ENCODE measurements at regions not wholly inside any gene's neighbourhood (a gene's known extent, or its start where the extent isn't known, plus 50 kb on each side); places are given as distances from the start of the nearest gene placed in this dataset.
"Not testable (repeated sequence)": the region's sequence is repeated elsewhere in the genome, so short reads cannot be mapped to it uniquely, and the experiment has no call there.

DNA sequence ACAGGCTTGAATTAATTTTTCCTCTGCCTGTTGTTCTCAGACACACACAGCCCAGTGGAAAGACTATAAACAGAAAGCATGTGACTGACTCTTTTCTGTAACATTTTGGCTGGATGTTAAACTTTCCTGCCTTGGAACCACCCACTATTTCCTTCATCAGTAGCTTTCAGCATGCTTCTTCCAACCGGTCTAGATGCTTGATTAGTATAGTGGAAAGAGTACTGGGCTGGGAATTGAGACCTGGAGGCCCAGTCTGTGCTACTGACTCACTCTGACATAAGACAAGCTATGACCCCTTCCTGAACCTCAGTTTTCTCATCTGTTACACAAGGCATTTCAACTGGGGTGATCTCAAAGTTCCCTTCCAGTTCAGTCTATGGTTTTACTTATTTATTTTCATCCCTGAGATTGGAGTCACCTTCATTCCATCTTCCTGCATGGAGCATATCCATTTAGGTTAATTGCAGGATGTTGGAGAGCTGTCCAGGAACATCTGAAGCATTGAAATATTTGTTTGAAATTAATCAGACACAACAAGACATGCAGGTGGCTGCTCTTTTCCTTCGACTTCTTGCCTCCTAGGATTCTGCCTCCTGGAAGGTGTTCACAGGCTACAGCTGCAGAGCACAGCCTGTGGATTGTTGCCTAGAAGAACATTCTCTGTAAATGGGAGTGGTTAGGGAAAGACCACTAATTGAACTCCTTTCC, 173.4 kb downstream of the RTL9 start:
- Histone ChIP-seq H3K36me3 (no peaks in the 10 kb centered on the region), H3K4me1 (no peaks in the 10 kb centered on the region), H3K27me3 (peaks cover 0 to 3% (median 0%) of the 10 kb centered on the region in 3 donors), H3K27ac (no peak overlapping the region), H3K4me3 (no peak overlapping the region), H3K9me3 (peaks cover 0 to 9% (median 0%) of the 10 kb centered on the region in 4 donors)
- TF ChIP-seq POLR2AphosphoS5 (IDR thresholded peaks at IDR 0.05) (no peak), POLR2A (IDR thresholded peaks at IDR 0.05) (no peak), CTCF (IDR thresholded peaks at IDR 0.05) (no peak), EP300 (IDR thresholded peaks at IDR 0.05) (no peak)
- DNase-seq, result peak in 1 of 2 donors; percentile 5
- 31 to 78% (median 53%) methylated on average over 2 of the region's 2 CpGs for WGBS, 5 donors
- intact Hi-C loops (cut with DNase I; ENCODE audit: low total_unique reads), result no loop called here

- 43 to 70% (median 60%) methylated on average over 1 of the region's 1 CpG for WGBS, 5 donors
- no peak for TF ChIP-seq POLR2AphosphoS5 (IDR thresholded peaks at IDR 0.05)
- no peak for TF ChIP-seq POLR2A (IDR thresholded peaks at IDR 0.05)
- no peak for TF ChIP-seq EP300 (IDR thresholded peaks at IDR 0.05)
- TF ChIP-seq CTCF (IDR thresholded peaks at IDR 0.05), result no peak
- peaks cover 0 to 3% (median 0%) of the 10 kb centered on the region in 3 donors for H3K27me3 ChIP-seq
- H3K27ac ChIP-seq, result no peak overlapping the region
- peaks cover 0 to 10% (median 0%) of the 10 kb centered on the region in 4 donors for H3K9me3 ChIP-seq
- no peaks in the 10 kb centered on the region for H3K36me3 ChIP-seq
- no peak for DNase-seq
- H3K4me3 ChIP-seq, result no peak overlapping the region
- intact Hi-C loops (cut with DNase I; ENCODE audit: low total_unique reads), result no loop called here
- H3K4me1 ChIP-seq, result no peaks in the 10 kb centered on the region
Measured at GRCh38 chrX:110532581-110532931, 173.9 kb downstream of the RTL9 start.

DNA sequence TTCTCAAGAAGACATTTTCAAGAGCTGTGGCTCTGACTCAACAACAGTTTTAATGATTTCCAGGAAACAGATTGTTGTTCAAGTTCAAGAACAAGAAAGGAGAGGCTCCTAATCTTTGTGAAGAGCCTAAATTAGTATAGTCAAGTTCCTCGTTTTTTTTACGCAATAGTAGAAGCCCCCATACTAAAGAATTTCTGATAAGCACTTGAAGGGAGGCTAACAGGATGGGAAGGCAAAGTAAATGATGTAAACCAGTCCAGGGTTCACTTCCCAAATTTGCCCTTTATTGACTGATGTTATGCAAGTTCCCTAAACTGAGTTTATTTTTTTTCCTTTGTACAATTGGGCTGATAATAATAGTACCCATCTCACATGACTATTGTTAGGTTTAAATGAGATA, 178.2 kb downstream of the RTL9 start:
- no peaks in the 10 kb centered on the region for H3K36me3 ChIP-seq
- TF ChIP-seq POLR2AphosphoS5 (IDR thresholded peaks at IDR 0.05) (no peak), CTCF (IDR thresholded peaks at IDR 0.05) (no peak), POLR2A (IDR thresholded peaks at IDR 0.05) (no peak), EP300 (IDR thresholded peaks at IDR 0.05) (no peak)
- WGBS, 5 donors, result 48 to 57% (median 51%) methylated on average over 2 of the region's 2 CpGs
- no peak overlapping the region for H3K27ac ChIP-seq
- no peaks in the 10 kb centered on the region for H3K27me3 ChIP-seq
- no peaks in the 10 kb centered on the region for H3K4me1 ChIP-seq
- peaks cover 0 to 28% (median 9%) of the 10 kb centered on the region in 4 donors for H3K9me3 ChIP-seq
- H3K4me3 ChIP-seq, result no peak overlapping the region
- intact Hi-C loops (cut with DNase I; ENCODE audit: low total_unique reads), result no loop called here
- DNase-seq, result no peak

GRCh38 chrX:110541266-110541665, 182.6 kb downstream of the RTL9 start:
- intact Hi-C loops (cut with DNase I; ENCODE audit: low total_unique reads), result no loop called here
- no peaks in the 10 kb centered on the region for H3K4me1 ChIP-seq
- TF ChIP-seq EP300 (IDR thresholded peaks at IDR 0.05), result no peak
- TF ChIP-seq CTCF (IDR thresholded peaks at IDR 0.05), result no peak
- TF ChIP-seq POLR2AphosphoS5 (IDR thresholded peaks at IDR 0.05), result no peak
- no peak for TF ChIP-seq POLR2A (IDR thresholded peaks at IDR 0.05)
- H3K27ac ChIP-seq, result no peak overlapping the region
- H3K27me3 ChIP-seq, result no peaks in the 10 kb centered on the region
- no peak overlapping the region for H3K4me3 ChIP-seq
- H3K36me3 ChIP-seq, result no peaks in the 10 kb centered on the region
- 19 to 68% (median 53%) methylated on average over 1 of the region's 1 CpG for WGBS, 5 donors
- no peak for DNase-seq
- H3K9me3 ChIP-seq, result peaks cover 0 to 28% (median 9%) of the 10 kb centered on the region in 4 donors

DNA sequence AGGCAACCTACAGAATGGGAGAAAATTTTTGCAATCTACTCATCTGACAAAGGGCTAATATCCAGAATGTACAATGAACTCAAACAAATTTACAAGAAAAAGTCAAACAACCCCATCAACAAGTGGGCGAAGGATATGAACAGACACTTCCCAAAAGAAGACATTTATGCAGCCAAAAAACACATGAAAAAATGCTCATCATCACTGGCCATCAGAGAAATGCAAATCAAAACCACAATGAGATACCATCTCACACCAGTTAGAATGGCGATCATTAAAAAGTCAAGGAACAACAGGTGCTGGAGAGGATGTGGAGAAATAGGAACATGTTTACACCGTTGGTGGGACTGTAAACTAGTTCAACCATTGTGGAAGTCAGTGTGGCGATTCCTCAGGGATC, 192.2 kb downstream of the RTL9 start:
- H3K4me1 ChIP-seq; H3K27ac ChIP-seq; intact Hi-C loops (cut with DNase I; ENCODE audit: low total_unique reads); H3K9me3 ChIP-seq; H3K36me3 ChIP-seq; DNase-seq; H3K27me3 ChIP-seq; H3K4me3 ChIP-seq: not testable (repeated sequence)
- WGBS, 5 donors, result 81 to 86% (median 84%) methylated on average over 4 of the region's 4 CpGs
